ENCODE measurements at regions not wholly inside any gene's neighbourhood (a gene's known extent, or its start where the extent isn't known, plus 50 kb on each side); places are given as distances from the start of the nearest gene placed in this dataset.

GRCh38 chr14:30471980-30472379 is 87.0 kb upstream of the G2E3 start:
- no peak for TF ChIP-seq CTCF (IDR thresholded peaks at IDR 0.05)
- no peak for TF ChIP-seq POLR2A (IDR thresholded peaks at IDR 0.05)
